Neural progenitor cell (in vitro differentiated cells): ENCODE measurements at regions not wholly inside any gene's neighbourhood (a gene's known extent, or its start where the extent isn't known, plus 50 kb on each side); places are given as distances from the start of the nearest gene placed in this dataset.

Experiments
- DNase-seq: peaks from one replicate; pipeline ENCODE4 v3.0.0-alpha.2; 2016; ENCODE audit warnings: low spot score
- H2AFZ ChIP-seq: fragments of 200-600 bp; sonication (generic); replicated peaks from 2 replicates; pipeline ENCODE4 v1.6.1; 2016; ENCODE audit warnings: antibody characterized with exemption
- H3F3A ChIP-seq: fragments of 200-600 bp; sonication (generic); 2 replicates; pipeline ENCODE4 v1.6.1; 2016; ENCODE audit warnings: antibody characterized with exemption, low read depth
- H3K27ac ChIP-seq: fragments of 200-600 bp; sonication (generic); 2 replicates; pipeline ENCODE4 v1.5.1; 2016; ENCODE audit warnings: mild to moderate bottlenecking
- H3K27me3 ChIP-seq: fragments of 200-600 bp; sonication (generic); 2 replicates; pipeline ENCODE4 v1.6.1; 2016; ENCODE audit warnings: mild to moderate bottlenecking, moderate library complexity
- H3K36me3 ChIP-seq: fragments of 200-600 bp; sonication (generic); 2 replicates; pipeline ENCODE4 v1.5.1; 2016
- H3K4me1 ChIP-seq: fragments of 200-600 bp; sonication (generic); 2 replicates; pipeline ENCODE4 v1.6.1; 2016; ENCODE audit warnings: mixed run types
- H3K4me2 ChIP-seq: fragments of 200-600 bp; sonication (generic); 2 replicates; pipeline ENCODE4 v1.6.1; 2016
- H3K4me3 ChIP-seq: fragments of 200-600 bp; sonication (generic); 2 replicates; pipeline ENCODE4 v1.5.1; 2016
- H3K79me2 ChIP-seq: fragments of 200-600 bp; sonication (generic); 2 replicates; pipeline ENCODE4 v1.6.1; 2016; ENCODE audit warnings: low read depth
- H3K9ac ChIP-seq: fragments of 200-600 bp; sonication (generic); 2 replicates; pipeline ENCODE4 v1.6.1; 2016
- H3K9me3 ChIP-seq: fragments of 200-600 bp; sonication (generic); 2 replicates; pipeline ENCODE4 v1.5.1; 2016; ENCODE audit warnings: low read depth
- H4K20me1 ChIP-seq: fragments of 200-600 bp; sonication (generic); 2 replicates; pipeline ENCODE4 v1.6.1; 2016; ENCODE audit warnings: low read depth
- H3K27ac Mint-ChIP-seq: 3 replicates; pipeline ENCODE4 v1.8.0; 2021; ENCODE audit warnings: mixed read lengths
- H3K27me3 Mint-ChIP-seq: 2 replicates; pipeline ENCODE4 v1.8.0; 2022; ENCODE audit warnings: low read depth, mild to moderate bottlenecking, inconsistent platforms, moderate library complexity, mixed read lengths; ENCODE audit not compliant: insufficient read depth
- H3K36me3 Mint-ChIP-seq: 3 replicates; pipeline ENCODE4 v1.8.0; 2021; ENCODE audit warnings: mixed read lengths
- H3K4me1 Mint-ChIP-seq: 3 replicates; pipeline ENCODE4 v1.8.0; 2021; ENCODE audit warnings: mixed read lengths
- H3K4me3 Mint-ChIP-seq: 3 replicates; pipeline ENCODE4 v1.8.0; 2021; ENCODE audit warnings: mild to moderate bottlenecking, moderate library complexity, mixed read lengths
- H3K9me3 Mint-ChIP-seq: 3 replicates; pipeline ENCODE4 v1.8.0; 2020; ENCODE audit warnings: mixed read lengths
- CTCF ChIP-seq: fragments of 200-600 bp; sonication (generic); IDR thresholded peaks from 2 replicates; pipeline ENCODE4 v1.5.1; 2017; ENCODE audit warnings: antibody characterized with exemption, mild to moderate bottlenecking
- EZH2 ChIP-seq: fragments of 200-600 bp; sonication (generic); IDR thresholded peaks from 2 replicates; pipeline ENCODE4 v1.6.1; 2017; ENCODE audit warnings: antibody characterized with exemption, mild to moderate bottlenecking, moderate library complexity
- EZH2phosphoT487 ChIP-seq: fragments of 200-600 bp; sonication (generic); IDR thresholded peaks from 2 replicates; pipeline ENCODE4 v1.6.1; 2017; ENCODE audit warnings: antibody characterized with exemption

GRCh38 chr3:79864077-79864476, 96.3 kb upstream of the ROBO1 start:
- no peaks in the 10 kb centered on the region for H3K79me2 ChIP-seq
- DNase-seq = no peak
- no peak overlapping the region for H3K4me3 ChIP-seq
- Mint-ChIP-seq H3K36me3 (no peaks in the 10 kb centered on the region), H3K4me3 (no peak overlapping the region), H3K27me3 (peaks cover 2% of the 10 kb centered on the region), H3K27ac (no peak overlapping the region), H3K9me3 (peaks cover 3% of the 10 kb centered on the region), H3K4me1 (no peaks in the 10 kb centered on the region)
- no peak for TF ChIP-seq EZH2
- H3F3A ChIP-seq = no peaks in the 10 kb centered on the region
- no peak overlapping the region for H3K9ac ChIP-seq
- no peaks in the 10 kb centered on the region for H3K36me3 ChIP-seq
- H2AFZ ChIP-seq = no peak overlapping the region
- no peaks in the 10 kb centered on the region for H3K9me3 ChIP-seq
- H3K4me1 ChIP-seq = no peaks in the 10 kb centered on the region
- no peak overlapping the region for H3K4me2 ChIP-seq
- H4K20me1 ChIP-seq = no peaks in the 10 kb centered on the region
- no peaks in the 10 kb centered on the region for H3K27me3 ChIP-seq
- no peak overlapping the region for H3K27ac ChIP-seq

GRCh38 chr3:79848876-79849275, 81.1 kb upstream of the ROBO1 start:
- Histone ChIP-seq H3K4me1 (no peaks in the 10 kb centered on the region), H3K4me3 (no peak overlapping the region), H3K79me2 (no peaks in the 10 kb centered on the region), H2AFZ (no peak overlapping the region), H3K9ac (no peak overlapping the region), H3K4me2 (no peak overlapping the region), H3K9me3 (no peaks in the 10 kb centered on the region), H4K20me1 (no peaks in the 10 kb centered on the region), H3F3A (no peaks in the 10 kb centered on the region), H3K36me3 (no peaks in the 10 kb centered on the region), H3K27ac (no peak overlapping the region), H3K27me3 (no peaks in the 10 kb centered on the region)
- H3K36me3 Mint-ChIP-seq = no peaks in the 10 kb centered on the region
- no peaks in the 10 kb centered on the region for H3K9me3 Mint-ChIP-seq
- no peaks in the 10 kb centered on the region for H3K4me1 Mint-ChIP-seq
- H3K27ac Mint-ChIP-seq = no peak overlapping the region
- no peaks in the 10 kb centered on the region for H3K27me3 Mint-ChIP-seq
- no peak for TF ChIP-seq EZH2
- no peak for TF ChIP-seq EZH2phosphoT487
- TF ChIP-seq CTCF = no peak
- H3K4me3 Mint-ChIP-seq = no peak overlapping the region
- DNase-seq = no peak

- no peak overlapping the region for H3K4me3 Mint-ChIP-seq
Measured at GRCh38 chr3:79847928-79848327, 80.1 kb upstream of the ROBO1 start.

More at GRCh38 chr3:79847928-79848327, 80.1 kb upstream of the ROBO1 start:
- no peaks in the 10 kb centered on the region for H3K27me3 ChIP-seq
- H3K4me1 Mint-ChIP-seq = no peaks in the 10 kb centered on the region
- no peaks in the 10 kb centered on the region for H3K9me3 Mint-ChIP-seq
- no peaks in the 10 kb centered on the region for H3K36me3 ChIP-seq
- no peak for DNase-seq
- H3K27ac ChIP-seq = no peak overlapping the region
- no peaks in the 10 kb centered on the region for H3K9me3 ChIP-seq
- H3K27me3 Mint-ChIP-seq = no peaks in the 10 kb centered on the region
- H3K4me2 ChIP-seq = no peak overlapping the region
- H4K20me1 ChIP-seq = no peaks in the 10 kb centered on the region
- H3K4me3 ChIP-seq = no peak overlapping the region
- no peak overlapping the region for H3K9ac ChIP-seq
- H3K79me2 ChIP-seq = no peaks in the 10 kb centered on the region
- H3K4me1 ChIP-seq = no peaks in the 10 kb centered on the region
- no peak for TF ChIP-seq CTCF
- TF ChIP-seq EZH2phosphoT487 = no peak
- no peak for TF ChIP-seq EZH2
- no peaks in the 10 kb centered on the region for H3F3A ChIP-seq
- H3K27ac Mint-ChIP-seq = no peak overlapping the region
- no peaks in the 10 kb centered on the region for H3K36me3 Mint-ChIP-seq
- no peak overlapping the region for H2AFZ ChIP-seq
